GM19099 (cell line): ENCODE measurements at regions not wholly inside any gene's neighbourhood (a gene's known extent, or its start where the extent isn't known, plus 50 kb on each side); places are given as distances from the start of the nearest gene placed in this dataset.

ENCODE experiments used
- POLR2A ChIP-seq: IDR thresholded peaks from 3 replicates; pipeline ENCODE4 v1.6.1; 2011; ENCODE audit warnings: low read depth; ENCODE audit not compliant: insufficient read length; ENCODE audit errors: extremely low read depth

GRCh38 chr2:36178384-36178783 is 177.2 kb upstream of the CRIM1 start:
- no peak for TF ChIP-seq POLR2A

GRCh38 chr2:36177282-36177681 is 178.3 kb upstream of the CRIM1 start:
- no peak for TF ChIP-seq POLR2A

DNA sequence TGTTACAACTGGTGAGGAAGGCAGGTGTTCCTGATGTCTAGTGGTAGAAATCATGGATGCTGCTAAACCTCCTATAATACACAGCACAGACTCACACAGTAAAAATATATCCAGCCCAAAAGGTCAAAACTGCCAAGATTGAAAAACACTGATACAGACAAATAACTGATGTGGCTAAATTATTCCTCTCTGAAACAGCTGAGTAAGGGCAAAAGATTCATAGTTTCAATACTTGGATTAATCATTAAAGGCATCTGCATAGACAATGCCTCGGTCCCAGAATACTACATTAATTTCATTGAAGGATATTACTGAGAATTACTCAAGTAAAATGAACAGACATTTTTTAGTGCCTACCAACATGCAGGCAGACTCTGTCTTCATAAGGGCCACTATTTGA is 180.7 kb upstream of the CRIM1 start:
- TF ChIP-seq POLR2A, result no peak

DNA sequence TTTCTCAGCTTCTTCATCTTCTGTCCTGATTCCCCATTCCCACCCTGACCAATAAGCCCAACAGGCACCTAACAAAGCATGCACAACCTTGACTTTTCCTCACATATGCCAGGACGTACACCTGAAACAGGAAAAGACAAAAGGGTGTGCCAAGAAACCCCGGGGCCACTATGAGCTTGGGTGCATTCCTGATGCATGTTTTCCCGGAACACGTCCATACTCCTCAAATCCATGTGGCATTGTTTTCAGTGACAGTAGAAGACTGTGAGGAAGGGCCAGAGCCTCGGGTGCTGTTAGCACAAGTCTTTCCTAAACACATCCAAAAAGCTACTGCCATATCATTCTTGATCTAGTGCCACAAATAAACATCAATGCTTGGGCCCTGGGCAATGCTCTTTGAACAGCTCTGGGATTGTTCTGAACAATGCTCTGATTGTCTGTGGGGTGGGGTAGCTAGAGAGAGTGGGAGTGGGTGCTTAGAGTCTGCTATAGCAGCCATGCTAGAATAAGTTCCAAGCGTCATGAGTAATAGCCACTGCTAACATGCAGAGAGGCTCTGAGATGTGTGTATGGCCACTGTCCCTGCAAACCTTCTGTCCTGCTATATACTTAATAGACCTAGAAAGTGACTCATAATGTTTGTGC is 181.7 kb upstream of the CRIM1 start:
- no peak for TF ChIP-seq POLR2A

DNA sequence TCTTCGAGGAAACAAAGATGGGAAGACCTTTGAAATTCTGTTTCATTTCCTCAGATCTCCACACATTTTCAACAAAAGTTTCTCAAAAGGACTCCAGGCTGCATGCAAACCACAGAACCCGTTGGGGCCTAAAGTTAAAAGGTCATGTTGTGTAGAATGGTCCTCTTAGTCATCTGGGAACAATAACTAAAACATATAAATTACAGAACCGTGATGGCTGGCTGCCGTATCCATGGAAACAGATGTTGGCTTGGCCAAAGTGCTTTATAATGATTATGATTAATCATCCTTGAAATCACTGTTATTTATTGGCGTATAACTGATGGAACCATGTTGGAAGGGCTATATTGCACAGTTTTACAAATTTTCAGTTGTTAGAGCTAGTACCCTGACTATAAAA is 182.8 kb upstream of the CRIM1 start:
- TF ChIP-seq POLR2A, result no peak

- TF ChIP-seq POLR2A, result no peak
Measured at GRCh38 chr2:36170805-36171204, 184.8 kb upstream of the CRIM1 start.

DNA sequence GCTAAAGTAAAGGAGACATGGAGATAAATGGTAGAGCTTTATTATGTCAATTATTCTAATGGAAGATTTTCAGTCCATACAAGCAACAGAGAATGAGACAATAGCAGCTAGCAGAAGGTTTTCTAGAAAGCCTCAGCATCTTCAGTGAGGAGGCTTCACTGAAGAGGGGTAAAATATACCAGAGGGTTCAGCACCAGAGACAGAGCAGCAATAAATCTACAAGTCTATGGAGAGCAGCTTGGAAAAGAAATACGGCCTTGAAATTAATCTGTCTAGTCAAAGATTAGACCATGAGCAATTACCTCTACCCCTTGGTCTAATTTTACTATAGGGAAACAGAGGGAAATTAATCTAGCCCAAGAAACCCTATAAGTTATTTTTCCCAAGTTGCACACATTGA is 185.7 kb upstream of the CRIM1 start:
- no peak for TF ChIP-seq POLR2A

GRCh38 chr2:36168115-36168514 is 187.5 kb upstream of the CRIM1 start:
- TF ChIP-seq POLR2A, result no peak

- no peak for TF ChIP-seq POLR2A
Measured at GRCh38 chr2:36165132-36165531, 190.4 kb upstream of the CRIM1 start.

GRCh38 chr2:36163520-36164254 is 191.9 kb upstream of the CRIM1 start:
- TF ChIP-seq POLR2A, result peak; percentile 17

DNA sequence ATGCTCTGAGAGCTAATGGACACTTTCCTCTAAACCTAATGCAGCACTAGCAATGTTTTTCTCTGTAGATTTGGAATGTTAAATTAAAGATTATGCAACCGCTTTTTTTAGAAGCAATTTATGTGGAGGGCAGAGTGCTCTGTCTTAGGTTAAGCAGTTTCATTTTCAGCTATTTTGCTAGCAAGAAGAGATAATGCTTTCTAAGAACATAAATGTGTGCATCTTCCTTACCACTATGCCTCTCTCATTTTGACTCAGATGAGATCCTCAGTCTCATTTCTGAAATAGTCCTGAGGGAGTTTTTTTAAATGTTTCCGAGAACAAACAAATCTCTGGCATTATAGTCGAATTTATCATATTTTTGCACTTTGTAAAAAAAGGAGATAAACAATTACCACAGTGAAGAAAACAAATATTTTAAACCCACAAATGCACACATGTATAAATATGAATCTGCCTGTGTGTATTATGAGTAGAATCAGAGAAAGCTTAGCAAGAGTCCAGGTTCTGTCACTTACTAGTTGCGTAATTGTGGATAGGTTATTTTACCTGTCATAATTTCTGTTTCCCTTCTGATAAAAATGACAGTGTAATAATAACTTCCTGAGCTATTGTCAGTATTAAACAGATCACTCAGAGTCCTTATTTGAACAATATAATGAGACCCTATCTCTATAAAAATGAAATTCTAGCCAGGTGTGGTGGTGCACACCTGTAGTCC is 207.7 kb upstream of the CRIM1 start:
- TF ChIP-seq POLR2A, result no peak

GRCh38 chr2:36146765-36147164 is 208.8 kb upstream of the CRIM1 start:
- no peak for TF ChIP-seq POLR2A

GRCh38 chr2:36140391-36140790 is 215.2 kb upstream of the CRIM1 start:
- no peak for TF ChIP-seq POLR2A

DNA sequence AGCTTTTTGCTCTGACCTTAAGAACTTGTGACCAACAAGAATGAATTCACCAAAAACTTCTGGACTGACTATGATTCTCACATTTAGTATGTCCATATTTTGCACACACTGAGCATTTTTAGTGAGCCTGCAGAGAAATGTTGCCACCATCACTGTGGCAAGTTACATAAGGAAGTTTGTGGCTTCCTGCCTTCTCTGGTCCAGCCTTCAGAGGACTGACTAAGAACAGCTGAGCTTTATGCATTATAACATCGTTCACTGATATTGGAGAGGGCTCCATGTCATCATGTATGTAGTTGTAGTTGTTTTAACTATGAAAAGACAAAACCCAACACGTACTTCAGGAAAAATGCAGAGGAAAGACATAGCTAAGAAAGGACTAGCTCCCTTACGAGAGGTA is 218.0 kb upstream of the CRIM1 start:
- no peak for TF ChIP-seq POLR2A

GRCh38 chr2:36134281-36134680 is 221.3 kb upstream of the CRIM1 start:
- no peak for TF ChIP-seq POLR2A

- no peak for TF ChIP-seq POLR2A
Measured at GRCh38 chr2:36128359-36128758, 227.2 kb upstream of the CRIM1 start.

DNA sequence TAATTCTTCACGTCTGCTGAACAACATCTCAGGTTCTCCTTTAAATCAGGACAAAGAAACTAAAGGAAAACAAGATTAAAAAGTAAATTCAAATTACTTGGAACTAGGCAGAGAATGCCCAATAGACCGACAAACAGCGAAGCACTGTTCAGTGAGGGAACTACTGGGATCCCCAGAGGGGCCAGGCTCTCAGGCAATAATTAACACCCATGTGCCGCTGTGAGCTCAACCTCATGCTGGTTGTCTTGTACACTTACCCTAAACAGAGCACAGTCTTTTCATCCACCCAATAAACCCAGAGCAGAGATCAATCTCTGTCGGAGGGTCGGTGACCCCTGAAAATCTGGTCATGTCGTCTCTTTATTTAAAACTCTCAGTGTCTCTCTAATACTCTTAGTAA is 229.9 kb upstream of the CRIM1 start:
- TF ChIP-seq POLR2A, result no peak

GRCh38 chr2:36123995-36124394 is 231.6 kb upstream of the CRIM1 start:
- TF ChIP-seq POLR2A, result no peak
